HCT116 (cell line): ENCODE measurements at regions not wholly inside any gene's neighbourhood (a gene's known extent, or its start where the extent isn't known, plus 50 kb on each side); places are given as distances from the start of the nearest gene placed in this dataset.

Source experiments
- ATAC-seq: fragments of 200-7000 bp; cut with Tn5 transposase; 2 replicates; pipeline ENCODE4 v1.9.1; 2020; ENCODE audit warnings: mild to moderate bottlenecking, moderate library complexity
- BruUV-seq: library from RNA; stranded (reverse); fragments of 400-500 nt; replicated peaks from 2 replicates; lab custom pipeline; 2021; lab: Mats Ljungman, UMichigan
- CTCF ChIA-PET: fragments of 300-600 bp; sonication (Branson Sonifier 250); formaldehyde crosslinking; loops from one replicate; lab custom pipeline; 2021; ENCODE audit warnings: antibody characterized with exemption; lab: Charles Lee
- POLR2A ChIA-PET: fragments of 300-600, 350-600 bp; sonication (Branson Sonifier 250); formaldehyde crosslinking; loops from one replicate; lab custom pipeline; 2021; ENCODE audit warnings: antibody characterized with exemption; lab: Charles Lee
- RAD21 ChIA-PET, 2 experiments: fragments of 300-600 bp; sonication (Branson Sonifier 250); formaldehyde crosslinking; loops; one replicate each; lab custom pipeline; 2023; ENCODE audit warnings: low total read pairs in 2 of 2; ENCODE audit not compliant: uncharacterized antibody in 2 of 2, unreplicated experiment in 2 of 2, low non-redundant PET in 1 of 2; lab: Charles Lee
- DNase-seq: peaks from one replicate; pipeline ENCODE4 v3.0.0-alpha.2; 2010; ENCODE audit warnings: low read depth, low spot score
- H2AFZ ChIP-seq: fragments of 200-600 bp; shearing (Covaris generic), sonication (generic); 2 replicates; pipeline ENCODE4 v1.6.1; 2017; ENCODE audit warnings: low read depth, mixed run types, mixed read lengths, antibody characterized with exemption, low read length; ENCODE audit not compliant: poor library complexity, severe bottlenecking
- H3K27ac ChIP-seq: 2 replicates; pipeline ENCODE4 v1.5.1; 2012; ENCODE audit warnings: low read depth, low read length
- H3K27me3 ChIP-seq: fragments of 200-600 bp; sonication (generic); 2 replicates; pipeline ENCODE4 v1.6.1; 2016; ENCODE audit warnings: mixed run types, low read length, mixed read lengths; ENCODE audit not compliant: insufficient read depth
- H3K36me3 ChIP-seq, 2 experiments: fragments of 200-500 bp in 1 of 2; fragments of 200-600 bp in 1 of 2; sonication (Bioruptor generic) in 1 of 2; sonication (generic) in 1 of 2; 2 replicates each; pipeline versions ENCODE4 v1.5.1 to v1.6.1; 2014 to 2016; ENCODE audit warnings: low read length in 2 of 2, inconsistent platforms in 1 of 2, mixed read lengths in 1 of 2, mixed run types in 1 of 2; ENCODE audit not compliant: insufficient read depth in 2 of 2, control insufficient read depth in 1 of 2
- H3K4me1 ChIP-seq, 2 experiments: fragments of 200-600 bp in 1 of 2; sonication (generic) in 1 of 2; 2 replicates each; pipeline versions ENCODE4 v1.5.1 to v1.6.1; 2012 to 2017; ENCODE audit warnings: low read length in 2 of 2, inconsistent platforms in 1 of 2, mild to moderate bottlenecking in 1 of 2, mixed read lengths in 1 of 2, mixed run types in 1 of 2, moderate library complexity in 1 of 2; ENCODE audit not compliant: insufficient read depth in 2 of 2, control insufficient read depth in 1 of 2
- H3K4me2 ChIP-seq: fragments of 200-600 bp; sonication (generic); 2 replicates; pipeline ENCODE4 v1.6.1; 2017; ENCODE audit warnings: mixed run types, low read length, mixed read lengths
- H3K4me3 ChIP-seq, 2 experiments: fragments of 200-600 bp in 1 of 2; sonication (generic) in 1 of 2; replicated peaks in 1 of 2; 2 replicates each; pipeline ENCODE4 v1.5.1; 2011 to 2016; ENCODE audit warnings: low read length in 2 of 2, control low read depth in 1 of 2, low read depth in 1 of 2, mild to moderate bottlenecking in 1 of 2, mixed read lengths in 1 of 2, mixed run types in 1 of 2
- H3K79me2 ChIP-seq: fragments of 200-600 bp; sonication (generic); 2 replicates; pipeline ENCODE4 v1.6.1; 2017; ENCODE audit warnings: mild to moderate bottlenecking, mixed run types, low read length, moderate library complexity, mixed read lengths; ENCODE audit not compliant: insufficient read depth
- H3K9ac ChIP-seq: fragments of 200-600 bp; sonication (generic); 2 replicates; pipeline ENCODE4 v1.6.1; 2016; ENCODE audit warnings: low read length, mixed read lengths
- H3K9me2 ChIP-seq: fragments of 200-600 bp; sonication (generic), shearing (Covaris generic); 2 replicates; pipeline ENCODE4 v1.6.1; 2017; ENCODE audit warnings: mixed run types, mild to moderate bottlenecking, moderate library complexity; ENCODE audit not compliant: insufficient read depth
- H3K9me3 ChIP-seq, 2 experiments: fragments of 200-500 bp in 1 of 2; fragments of 200-600 bp in 1 of 2; sonication (Bioruptor generic) in 1 of 2; sonication (generic) in 1 of 2; 2 replicates each; pipeline ENCODE4 v1.6.1; 2014 to 2017; ENCODE audit warnings: low read length in 2 of 2, mixed read lengths in 2 of 2, inconsistent platforms in 1 of 2, low read depth in 1 of 2, mild to moderate bottlenecking in 1 of 2, mixed run types in 1 of 2, moderate library complexity in 1 of 2; ENCODE audit not compliant: control insufficient read depth in 1 of 2, insufficient read depth in 1 of 2
- H4K20me1 ChIP-seq: fragments of 200-600 bp; sonication (generic), shearing (Covaris generic); 2 replicates; pipeline ENCODE4 v1.6.1; 2017; ENCODE audit warnings: mixed run types, mild to moderate bottlenecking, moderate library complexity; ENCODE audit not compliant: insufficient read depth
- ATF3 ChIP-seq: IDR thresholded peaks from 2 replicates; pipeline ENCODE4 v1.6.1; 2012
- CBX3 ChIP-seq: IDR thresholded peaks from 2 replicates; pipeline ENCODE4 v1.6.1; 2012; ENCODE audit warnings: low read depth
- CEBPB ChIP-seq: IDR thresholded peaks from 2 replicates; pipeline ENCODE4 v1.6.1; 2012; ENCODE audit warnings: low read depth
- EZH2 ChIP-seq: fragments of 200-600 bp; sonication (generic); IDR thresholded peaks from 2 replicates; pipeline ENCODE4 v1.6.1; 2017; ENCODE audit warnings: antibody characterized with exemption, mixed run types
- EZH2phosphoT487 ChIP-seq: fragments of 200-600 bp; IDR thresholded peaks from 2 replicates; pipeline ENCODE4 v1.6.1; 2018; ENCODE audit warnings: antibody characterized with exemption, borderline replicate concordance
- FOSL1 ChIP-seq: IDR thresholded peaks from 2 replicates; pipeline ENCODE4 v1.6.1; 2012; ENCODE audit warnings: low read depth
- JUND ChIP-seq: IDR thresholded peaks from 2 replicates; pipeline ENCODE4 v1.6.1; 2012
- SIN3A ChIP-seq: IDR thresholded peaks from 2 replicates; pipeline ENCODE4 v1.6.1; 2012; ENCODE audit warnings: low read depth
- SP1 ChIP-seq: IDR thresholded peaks from 2 replicates; pipeline ENCODE4 v1.6.1; 2012; ENCODE audit warnings: low read depth
- SRF ChIP-seq: IDR thresholded peaks from 2 replicates; pipeline ENCODE4 v1.6.1; 2012; ENCODE audit warnings: low read depth
- TCF7L2 ChIP-seq: IDR thresholded peaks from 2 replicates; pipeline ENCODE4 v1.7.0; 2011; ENCODE audit warnings: borderline replicate concordance, inconsistent platforms; ENCODE audit not compliant: insufficient read depth, insufficient read length; ENCODE audit errors: extremely low read depth
- YY1 ChIP-seq: IDR thresholded peaks from 2 replicates; pipeline ENCODE4 v1.6.1; 2011; ENCODE audit warnings: low read length, low read depth, moderate library complexity, mild to moderate bottlenecking; ENCODE audit not compliant: insufficient replicate concordance; ENCODE audit errors: extremely low read depth
- ZNF274 ChIP-seq: fragments of 200-500 bp; sonication (Bioruptor generic); IDR thresholded peaks from 2 replicates; pipeline ENCODE4 v1.6.1; 2014; ENCODE audit warnings: mild to moderate bottlenecking, low read depth, low read length, inconsistent platforms
- intact Hi-C: fragments of 100-400 bp; cut with micrococcal nuclease; formaldehyde crosslinking; loops from 2 replicates; pipeline ENCODE4 v1.10.0; 2022

- no peak for TF ChIP-seq YY1
- TF ChIP-seq SRF: no peak
- TF ChIP-seq CBX3: no peak
- TF ChIP-seq EZH2: no peak
- TF ChIP-seq EZH2phosphoT487: no peak
- TF ChIP-seq SIN3A: no peak
- TF ChIP-seq ATF3: no peak
- no peak for TF ChIP-seq ZNF274
- TF ChIP-seq CEBPB: no peak
- no peak for TF ChIP-seq SP1
- TF ChIP-seq FOSL1: no peak
- intact Hi-C loops: no loop called here
- Histone ChIP-seq H3K36me3 (no peaks in the 10 kb centered on the region), H3K4me1 (no peaks in the 10 kb centered on the region), H4K20me1 (no peaks in the 10 kb centered on the region), H3K4me3 (no peak overlapping the region), H3K9ac (no peak overlapping the region), H3K79me2 (no peaks in the 10 kb centered on the region), H3K4me2 (no peak overlapping the region), H3K27me3 (no peaks in the 10 kb centered on the region), H3K9me3 (peaks cover 0 to 15% of the 10 kb centered on the region in 2 experiments; a peak in 2 of 4 replicates), H3K9me2 (no peaks in the 10 kb centered on the region), H2AFZ (no peak overlapping the region), H3K27ac (no peak overlapping the region)
- ChIA-PET CTCF (no interaction called here), POLR2A (no interaction called here), RAD21 (no interaction called here)
- no TSS peak for BruUV-seq
- DNase-seq (no peak), ATAC-seq (no peak)
These were observed 180.6 kb upstream of the LRRN1 start for GRCh38 chr3:3618623-3619022.

GRCh38 chr3:3615533-3615932 is 183.7 kb upstream of the LRRN1 start:
- intact Hi-C loops: no loop called here
- CTCF ChIA-PET: no interaction called here
- no peaks in the 10 kb centered on the region for H3K79me2 ChIP-seq
- H3K9ac ChIP-seq: no peak overlapping the region
- RAD21 ChIA-PET: no interaction called here
- no peak overlapping the region for H3K27ac ChIP-seq
- no peak overlapping the region for H3K4me2 ChIP-seq
- POLR2A ChIA-PET: no interaction called here
- no peak overlapping the region for H3K4me3 ChIP-seq
- no peaks in the 10 kb centered on the region for H4K20me1 ChIP-seq
- no peak overlapping the region for H2AFZ ChIP-seq
- H3K36me3 ChIP-seq: no peaks in the 10 kb centered on the region
- H3K9me3 ChIP-seq: peaks cover 4 to 19% of the 10 kb centered on the region in 2 experiments; a peak in 2 of 4 replicates
- ATAC-seq (no peak), DNase-seq (no peak)
- no peaks in the 10 kb centered on the region for H3K27me3 ChIP-seq
- TF ChIP-seq SRF (no peak), JUND (no peak), TCF7L2 (no peak), YY1 (no peak), ATF3 (no peak)
- no TSS peak for BruUV-seq
- H3K4me1 ChIP-seq: no peaks in the 10 kb centered on the region
- no peaks in the 10 kb centered on the region for H3K9me2 ChIP-seq
